GM18858 (cell line): ENCODE measurements at regions not wholly inside any gene's neighbourhood (a gene's known extent, or its start where the extent isn't known, plus 50 kb on each side); places are given as distances from the start of the nearest gene placed in this dataset.
"Not testable (repeated sequence)": the region's sequence is repeated elsewhere in the genome, so short reads cannot be mapped to it uniquely, and the experiment has no call there.

Experiments
- ATAC-seq: cut with Tn5 transposase; IDR thresholded peaks from one replicate; pipeline ENCODE4 v1.9.1; 2021; ENCODE audit not compliant: unreplicated experiment

DNA sequence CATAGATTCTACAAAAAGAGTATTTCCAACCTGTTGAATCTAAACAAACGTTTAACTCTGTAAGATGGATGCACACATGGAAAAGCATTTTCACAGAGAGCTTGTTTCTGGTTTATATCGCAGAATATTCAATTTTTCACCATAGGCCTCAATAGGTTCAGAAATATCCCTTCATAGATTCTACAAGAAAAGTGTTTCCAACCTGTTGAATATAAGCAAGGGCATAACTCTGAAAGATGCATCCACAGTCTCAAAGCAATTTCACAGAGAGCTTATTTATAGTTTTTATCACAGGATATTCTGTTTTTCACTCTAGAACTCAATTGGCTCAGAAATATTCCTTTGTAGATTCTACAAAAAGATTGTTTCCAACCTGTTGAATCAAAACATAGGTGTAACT is 1483.6 kb downstream of the UQCRFS1 start:
- no peak for ATAC-seq

DNA sequence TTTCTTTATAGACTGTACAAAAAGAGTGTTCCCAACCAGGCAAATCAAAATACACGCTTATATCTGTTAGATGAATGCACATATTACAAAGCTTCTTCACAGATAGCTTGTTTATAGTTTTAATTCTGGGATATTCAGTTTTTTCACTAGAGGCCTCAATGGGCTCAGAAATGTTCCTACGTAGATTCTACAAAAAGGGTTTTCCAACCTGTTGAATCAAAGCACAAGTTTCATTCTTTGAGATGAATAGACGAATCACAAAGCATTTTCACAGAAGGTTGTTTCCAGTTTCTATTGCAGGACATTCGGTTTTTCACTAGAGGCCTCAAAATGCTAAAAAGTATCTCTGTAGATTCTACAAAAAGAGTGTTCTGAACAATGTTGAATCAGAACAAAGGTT is 1490.3 kb downstream of the UQCRFS1 start:
- no peak for ATAC-seq

- ATAC-seq, result no peak
These were observed 1492.8 kb downstream of the UQCRFS1 start for GRCh38 chr19:27720155-27720554.

- ATAC-seq, result no peak
These were observed 1493.9 kb downstream of the UQCRFS1 start for GRCh38 chr19:27719034-27719433.

DNA sequence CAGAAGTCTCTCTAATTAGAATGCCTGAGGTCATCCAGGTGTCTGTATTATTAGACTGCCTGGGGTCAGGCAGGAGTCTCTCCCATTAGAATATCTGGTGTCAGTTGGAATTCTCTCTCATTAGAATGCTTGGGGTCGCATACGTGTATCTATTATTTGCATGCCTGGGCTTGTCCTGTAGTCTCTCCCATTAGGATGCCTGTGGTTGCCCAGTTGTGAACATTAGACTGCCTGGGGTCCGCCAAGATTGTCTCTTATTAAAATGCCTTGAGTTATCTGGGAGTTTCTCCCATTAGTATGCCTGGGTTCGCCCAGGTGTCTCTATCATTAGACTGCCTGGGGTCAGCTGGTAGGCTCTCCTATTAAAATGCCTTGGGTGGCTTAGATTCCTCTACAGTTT is 1494.7 kb downstream of the UQCRFS1 start:
- no peak for ATAC-seq

DNA sequence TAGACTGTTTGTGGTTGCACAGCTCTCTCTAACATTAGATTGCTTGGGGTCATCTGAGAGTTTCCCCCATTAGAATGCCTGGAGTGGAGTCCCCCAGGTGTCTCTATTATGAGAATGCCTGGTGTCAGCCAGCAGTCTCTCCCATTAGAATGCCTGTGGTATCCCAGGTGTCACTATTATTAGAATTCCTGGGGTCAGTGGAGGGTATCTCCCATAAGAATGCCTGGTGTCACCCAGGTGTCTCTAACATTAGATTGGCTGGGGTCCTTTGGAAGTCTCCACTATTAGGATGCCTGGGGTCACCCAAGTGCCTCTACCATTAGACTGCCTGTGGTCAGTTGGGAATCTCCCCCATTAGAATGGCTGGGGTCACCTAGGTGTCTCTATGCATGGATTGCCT is 1495.1 kb downstream of the UQCRFS1 start:
- no peak for ATAC-seq

GRCh38 chr19:27716922-27717321 is 1496.0 kb downstream of the UQCRFS1 start:
- ATAC-seq, result no peak

DNA sequence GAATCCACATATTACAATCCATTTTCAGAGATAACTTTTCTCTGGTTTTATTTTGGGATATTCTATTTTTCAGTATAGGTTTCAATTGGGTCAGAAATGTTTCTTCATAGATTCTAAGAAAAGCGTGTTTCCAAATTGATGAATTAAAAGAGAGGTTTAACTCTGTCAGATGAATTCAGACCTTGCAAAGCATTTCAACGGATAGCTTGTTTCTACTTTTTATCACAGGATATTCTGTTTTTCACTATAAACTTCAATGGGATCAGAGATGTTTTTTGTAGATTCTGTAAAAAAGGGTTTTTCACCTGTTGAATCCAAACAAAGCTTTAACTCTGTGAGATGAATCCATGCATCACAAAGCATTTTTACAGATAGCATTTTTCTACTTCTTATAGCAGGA is 1498.1 kb downstream of the UQCRFS1 start:
- no peak for ATAC-seq

DNA sequence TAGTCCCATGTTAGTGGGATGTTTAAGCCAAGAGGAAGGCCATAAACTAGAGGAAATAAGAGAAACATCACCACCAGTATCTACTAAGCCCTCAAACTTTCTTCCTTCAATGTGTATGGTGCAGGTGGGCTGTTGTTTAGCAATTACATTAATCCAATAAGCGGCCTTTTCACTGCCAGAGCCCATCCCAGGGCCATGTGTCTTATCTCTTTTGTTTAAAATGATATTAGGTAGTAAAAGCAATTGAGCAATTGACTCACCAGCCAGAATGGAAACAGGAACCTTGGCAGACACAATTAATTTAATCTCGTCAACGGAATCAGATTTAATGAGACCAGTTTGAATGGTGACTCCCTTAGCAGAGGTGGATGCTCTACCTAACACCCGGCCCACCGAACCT is 1503.5 kb downstream of the UQCRFS1 start:
- ATAC-seq, result no peak

DNA sequence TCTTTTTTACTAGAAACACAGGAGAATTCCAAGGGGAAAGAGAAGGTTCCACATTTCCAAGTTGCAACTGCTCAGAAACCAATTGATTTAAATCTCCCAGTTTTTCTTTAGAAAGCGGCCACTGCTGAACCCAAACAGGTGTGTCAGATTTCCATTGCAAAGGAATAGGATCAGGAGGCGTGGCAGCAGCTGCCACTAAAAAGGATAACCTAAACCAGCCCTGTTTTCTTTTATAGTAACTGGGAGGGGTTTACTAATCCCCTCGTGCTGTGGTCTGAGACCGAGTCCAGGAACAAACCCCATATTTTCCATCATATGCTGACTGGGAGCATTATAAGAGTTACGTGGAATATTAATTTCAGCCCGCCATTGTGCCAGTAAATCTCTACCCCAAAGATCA is 1504.0 kb downstream of the UQCRFS1 start:
- ATAC-seq, result not testable (repeated sequence)

DNA sequence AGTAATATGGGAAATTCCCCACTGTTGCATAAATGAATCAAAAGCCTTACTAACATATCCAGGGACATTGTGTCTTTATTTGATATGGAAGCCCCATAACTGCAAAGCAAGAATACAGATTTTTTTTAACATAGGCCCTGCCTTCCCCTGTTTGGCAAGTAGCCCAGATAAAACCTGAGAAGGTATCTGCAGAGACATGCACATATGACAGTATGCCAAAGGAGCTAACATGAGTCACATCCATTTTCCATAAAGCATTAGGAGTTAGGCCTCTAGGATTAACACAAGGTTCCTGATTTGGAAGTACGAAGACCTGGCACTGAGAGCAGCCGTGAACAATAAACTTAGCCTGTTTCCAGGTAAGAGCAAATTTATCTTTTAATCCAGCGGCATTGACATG is 1505.9 kb downstream of the UQCRFS1 start:
- not testable (repeated sequence) for ATAC-seq

- no peak for ATAC-seq
These were observed 1507.1 kb downstream of the UQCRFS1 start for GRCh38 chr19:27705896-27706295.

DNA sequence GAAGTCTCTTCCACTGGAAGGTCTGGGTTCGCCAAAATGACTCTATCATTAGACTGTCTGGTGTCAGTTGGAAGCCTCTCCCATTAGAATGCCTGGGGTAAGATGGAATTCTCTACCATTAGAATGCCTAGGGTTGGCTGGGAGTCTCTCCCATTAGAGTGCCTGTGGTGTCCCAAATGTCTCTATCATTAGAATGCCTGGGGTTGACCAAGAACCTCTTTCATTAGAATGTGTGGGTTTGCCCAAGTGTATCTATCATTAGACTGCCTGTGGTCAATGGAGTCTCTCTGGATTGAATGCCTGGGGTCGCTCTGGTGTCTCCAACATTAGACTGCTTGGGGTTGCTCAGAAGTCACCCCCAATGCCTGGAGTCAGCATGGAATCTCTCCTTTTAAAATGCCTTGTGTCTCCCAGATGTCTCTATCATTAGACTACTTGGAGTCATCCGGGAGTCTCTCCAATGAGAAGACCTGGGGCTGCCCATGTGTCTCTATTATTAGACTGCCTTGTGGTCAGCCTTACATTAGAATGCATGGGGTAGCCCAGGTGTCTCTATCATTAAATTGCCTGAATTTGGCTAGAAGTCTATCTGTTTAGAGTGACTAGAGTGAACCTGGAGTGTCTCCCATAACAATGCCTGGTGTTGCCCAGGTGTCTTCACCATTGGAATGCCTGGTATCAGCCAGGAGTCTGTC is 1518.4 kb downstream of the UQCRFS1 start:
- no peak for ATAC-seq

- ATAC-seq, result no peak
These were observed 1521.0 kb downstream of the UQCRFS1 start for GRCh38 chr19:27691991-27692390.

- ATAC-seq, result no peak
These were observed 1523.2 kb downstream of the UQCRFS1 start for GRCh38 chr19:27689734-27690241.

- ATAC-seq, result no peak
These were observed 1528.7 kb downstream of the UQCRFS1 start for GRCh38 chr19:27684293-27684692.

DNA sequence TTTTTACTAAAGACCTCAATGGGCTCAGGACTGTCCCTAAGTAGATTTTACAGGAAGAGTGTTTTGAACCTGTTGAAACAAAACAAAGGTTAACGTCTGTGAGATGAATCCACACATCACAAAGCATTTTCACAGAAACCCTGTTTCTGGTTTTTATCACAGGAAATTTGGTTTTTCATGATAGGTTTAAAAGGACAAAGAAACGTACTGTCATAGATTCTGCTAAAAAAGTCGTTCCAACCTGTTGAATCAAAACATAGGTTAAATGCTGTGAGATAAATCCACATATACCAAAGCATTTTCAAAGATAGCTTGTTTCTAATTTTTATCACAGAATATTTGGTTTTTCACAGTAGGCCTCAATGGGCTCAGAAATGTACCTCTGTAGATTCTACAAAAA is 1531.0 kb downstream of the UQCRFS1 start:
- ATAC-seq, result no peak

GRCh38 chr19:27679905-27680304 is 1533.0 kb downstream of the UQCRFS1 start:
- ATAC-seq, result no peak

- ATAC-seq, result no peak
These were observed 1533.6 kb downstream of the UQCRFS1 start for GRCh38 chr19:27679399-27679798.

- ATAC-seq, result no peak
These were observed 1536.1 kb downstream of the UQCRFS1 start for GRCh38 chr19:27676877-27677276.

GRCh38 chr19:27676334-27676733 is 1536.6 kb downstream of the UQCRFS1 start:
- no peak for ATAC-seq

GRCh38 chr19:27675771-27676170 is 1537.2 kb downstream of the UQCRFS1 start:
- ATAC-seq, result no peak

DNA sequence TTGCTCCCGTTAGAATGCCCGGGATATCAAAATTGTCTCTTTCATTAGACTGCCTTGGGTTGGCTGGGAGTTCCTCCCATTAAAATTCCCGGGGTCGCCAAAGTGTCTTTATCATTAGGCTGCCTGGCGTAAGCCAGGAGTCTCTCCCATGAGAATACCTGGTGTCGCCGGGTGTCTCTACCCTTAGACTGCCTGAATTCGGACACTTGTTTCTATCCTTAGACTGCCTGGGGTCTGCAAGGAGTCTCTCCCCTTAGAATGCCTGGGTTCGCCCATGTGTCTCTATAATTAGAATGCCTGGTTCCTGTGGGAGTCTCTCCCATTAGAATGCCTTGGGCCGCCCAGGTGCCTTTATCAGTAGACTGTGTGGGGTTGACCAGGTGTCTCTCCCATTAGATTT is 1538.2 kb downstream of the UQCRFS1 start:
- ATAC-seq, result no peak
